ENCODE measurements at regions not wholly inside any gene's neighbourhood (a gene's known extent, or its start where the extent isn't known, plus 50 kb on each side); places are given as distances from the start of the nearest gene placed in this dataset.

DNA sequence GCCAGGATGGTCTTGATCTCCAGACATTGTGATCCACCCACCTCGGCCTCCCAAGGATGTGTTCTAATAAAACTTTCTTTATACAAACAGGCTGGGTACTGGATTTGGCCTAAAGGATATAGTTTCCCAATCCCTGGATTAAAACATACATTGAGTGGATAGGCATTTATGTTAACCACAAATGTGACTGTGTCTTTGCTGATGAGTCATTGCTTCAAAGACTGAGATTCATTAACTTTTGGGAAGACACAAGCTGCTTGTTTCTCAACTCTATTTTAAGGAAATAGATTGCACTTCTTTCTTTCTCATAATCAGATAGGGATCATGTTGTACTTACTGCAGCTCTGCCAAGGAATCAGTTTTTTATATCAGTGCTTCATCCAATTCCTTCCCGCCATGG is 131.3 kb upstream of the AGA start:
- DNase-seq (ENCODE audit: low read depth): no peak

- DNase-seq (ENCODE audit: low read depth): no peak
These were observed 132.2 kb upstream of the AGA start for GRCh38 chr4:177574446-177574845.

GRCh38 chr4:177579649-177580048 is 137.4 kb upstream of the AGA start:
- no peak for DNase-seq (ENCODE audit: low read depth)

GRCh38 chr4:177582992-177583391 is 140.8 kb upstream of the AGA start:
- DNase-seq (ENCODE audit: low read depth): no peak

DNA sequence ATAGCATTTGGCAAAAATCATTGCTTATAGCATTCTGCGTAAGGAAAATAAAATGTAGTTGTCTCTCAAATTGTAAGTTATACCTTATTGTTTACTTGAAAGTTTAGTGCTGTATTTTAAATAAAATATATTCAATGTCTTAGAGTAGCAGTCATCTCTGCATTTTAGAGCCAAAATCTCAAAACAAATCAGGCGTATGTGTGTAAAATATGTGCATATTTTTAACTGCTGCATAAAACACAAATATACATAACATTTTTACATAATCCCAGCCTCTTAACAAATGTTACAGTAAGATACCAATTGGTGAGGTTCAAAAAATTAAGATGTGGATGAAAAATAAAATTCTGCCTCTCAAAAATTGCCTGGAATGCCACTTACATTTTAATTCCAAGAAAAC is 145.8 kb upstream of the AGA start:
- DNase-seq (ENCODE audit: low read depth): no peak

GRCh38 chr4:177595386-177595785 is 153.1 kb upstream of the AGA start:
- DNase-seq (ENCODE audit: low read depth): no peak

DNA sequence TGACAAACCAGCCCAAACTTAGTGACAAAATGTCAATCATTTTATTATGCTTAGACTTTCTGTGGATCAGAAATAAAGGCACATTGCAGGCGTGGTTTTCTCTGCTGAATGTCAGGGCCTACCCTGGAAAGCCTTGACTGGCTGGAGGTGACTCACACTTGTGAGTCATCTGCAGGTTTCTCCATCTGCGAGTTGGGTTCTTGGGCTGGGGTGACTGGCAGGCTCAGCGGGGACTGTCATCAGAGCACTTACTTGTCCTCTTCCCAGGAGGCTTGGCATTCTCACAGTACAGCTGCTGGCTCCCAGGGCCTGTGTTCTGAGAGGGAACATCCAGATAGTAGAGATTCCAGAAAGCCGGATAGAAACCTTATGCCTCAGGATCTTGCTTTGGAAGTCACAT is 153.8 kb upstream of the AGA start:
- DNase-seq (ENCODE audit: low read depth): peak; percentile 33

DNA sequence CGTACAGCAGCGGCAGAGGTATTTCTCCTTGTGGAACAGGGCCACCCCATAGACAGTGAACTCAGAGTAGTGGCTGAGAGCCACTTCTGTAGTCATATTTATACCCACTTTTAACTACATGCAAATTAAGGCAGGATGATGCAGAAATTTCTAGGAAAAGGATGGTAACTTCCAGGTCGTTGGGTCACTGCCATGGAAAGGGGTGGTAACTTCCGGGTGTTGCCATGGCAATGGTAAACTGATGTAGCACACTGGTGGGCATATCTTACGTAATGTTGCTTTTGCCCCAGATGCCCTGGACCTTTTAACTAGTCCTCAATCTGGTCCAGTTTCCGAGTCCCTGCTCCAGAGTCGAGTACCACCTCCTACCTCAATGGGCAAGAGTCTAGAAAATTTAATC is 154.8 kb upstream of the AGA start:
- no peak for DNase-seq (ENCODE audit: low read depth)

GRCh38 chr4:177605252-177605651 is 163.0 kb upstream of the AGA start:
- DNase-seq (ENCODE audit: low read depth): no peak

GRCh38 chr4:177607111-177607573 is 164.9 kb upstream of the AGA start:
- no peak for DNase-seq (ENCODE audit: low read depth)

- DNase-seq (ENCODE audit: low read depth): no peak
These were observed 169.9 kb upstream of the AGA start for GRCh38 chr4:177611974-177612664.

GRCh38 chr4:177612684-177613083 is 170.4 kb upstream of the AGA start:
- DNase-seq (ENCODE audit: low read depth): no peak

DNA sequence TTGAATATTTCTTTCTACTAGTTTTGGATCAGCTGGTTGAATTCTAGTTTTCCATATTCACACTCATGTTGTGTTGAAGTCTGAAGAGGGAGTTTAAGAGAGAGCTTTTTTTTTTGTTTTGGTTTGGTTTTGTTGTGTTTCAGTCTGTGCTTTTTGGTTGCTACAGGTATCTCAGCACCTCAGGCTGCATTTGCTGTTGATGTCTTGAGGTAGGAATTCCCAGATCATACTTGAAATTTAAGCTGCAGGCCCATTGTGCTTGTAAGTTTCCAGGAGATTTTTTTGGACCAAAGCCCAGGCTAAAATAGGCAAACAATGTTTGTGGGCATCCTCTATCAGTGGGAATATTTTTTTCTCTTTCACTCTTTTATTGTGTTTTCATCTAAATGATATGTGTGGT is 190.2 kb upstream of the AGA start:
- no peak for DNase-seq (ENCODE audit: low read depth)

- no peak for DNase-seq (ENCODE audit: low read depth)
These were observed 196.6 kb upstream of the AGA start for GRCh38 chr4:177638871-177639270.

- no peak for DNase-seq (ENCODE audit: low read depth)
These were observed 198.6 kb upstream of the AGA start for GRCh38 chr4:177640864-177641263.

DNA sequence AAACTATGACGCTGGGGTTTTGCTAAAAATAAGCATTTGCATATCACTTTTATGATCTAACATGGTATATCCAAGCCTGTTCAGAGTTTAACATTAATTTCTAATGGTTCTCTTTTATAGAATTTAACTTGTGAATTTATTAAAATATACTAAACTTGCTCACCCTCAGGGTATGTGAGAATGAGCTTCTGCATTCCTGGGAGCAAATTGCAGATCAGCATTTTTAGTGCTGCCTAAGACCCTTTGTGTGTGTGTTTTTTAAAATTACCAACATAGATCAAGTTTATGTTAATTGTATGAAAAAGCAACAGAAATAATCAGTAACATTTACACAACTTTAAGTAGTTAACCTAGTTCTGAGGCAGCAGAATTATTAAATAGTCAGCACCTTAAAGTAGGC is 218.0 kb upstream of the AGA start:
- DNase-seq (ENCODE audit: low read depth): no peak

- DNase-seq (ENCODE audit: low read depth): no peak
These were observed 225.4 kb upstream of the AGA start for GRCh38 chr4:177667687-177668086.

DNA sequence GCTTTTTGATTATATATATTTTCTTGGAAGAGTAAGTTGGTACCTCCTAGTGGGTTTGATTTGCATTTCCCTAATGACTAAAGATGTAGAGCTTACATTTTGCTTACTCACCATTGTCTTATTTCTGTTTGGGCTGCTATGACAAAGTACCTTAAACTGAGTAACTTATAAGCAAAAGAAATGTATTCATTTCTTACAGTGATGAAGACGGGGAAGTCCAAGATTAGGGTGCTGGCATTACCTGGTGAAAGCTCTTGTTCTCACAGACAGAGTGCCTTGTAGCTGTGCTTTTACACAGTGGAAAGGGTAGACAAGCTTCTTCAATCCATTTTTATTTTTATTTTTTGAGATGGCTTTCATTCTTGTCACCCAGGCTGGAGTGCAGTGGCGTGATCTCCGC is 229.2 kb upstream of the AGA start:
- no peak for DNase-seq (ENCODE audit: low read depth)

DNA sequence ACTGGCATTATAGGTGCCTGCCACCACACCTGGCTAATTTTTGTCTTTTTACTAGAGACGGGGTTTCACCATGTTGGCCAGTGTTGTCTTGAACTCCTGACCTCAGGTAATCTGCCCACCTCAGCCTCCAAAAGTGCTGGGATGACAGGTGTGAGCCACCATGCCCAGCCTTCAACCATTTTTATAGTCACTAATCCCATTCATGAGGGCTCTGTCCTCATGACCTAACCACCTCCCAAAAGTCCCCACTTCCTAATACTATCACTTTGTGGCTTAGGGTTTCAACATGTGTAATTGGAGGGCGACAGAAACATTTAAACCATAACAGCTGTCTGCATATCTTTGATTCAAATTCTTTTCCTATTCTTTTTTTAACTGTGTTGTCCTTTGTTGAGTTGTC is 229.6 kb upstream of the AGA start:
- no peak for DNase-seq (ENCODE audit: low read depth)

GRCh38 chr4:177673985-177674489 is 231.8 kb upstream of the AGA start:
- no peak for DNase-seq (ENCODE audit: low read depth)

- no peak for DNase-seq (ENCODE audit: low read depth)
These were observed 238.1 kb upstream of the AGA start for GRCh38 chr4:177680308-177680707.

GRCh38 chr4:177681902-177682301 is 239.7 kb upstream of the AGA start:
- no peak for DNase-seq (ENCODE audit: low read depth)

DNA sequence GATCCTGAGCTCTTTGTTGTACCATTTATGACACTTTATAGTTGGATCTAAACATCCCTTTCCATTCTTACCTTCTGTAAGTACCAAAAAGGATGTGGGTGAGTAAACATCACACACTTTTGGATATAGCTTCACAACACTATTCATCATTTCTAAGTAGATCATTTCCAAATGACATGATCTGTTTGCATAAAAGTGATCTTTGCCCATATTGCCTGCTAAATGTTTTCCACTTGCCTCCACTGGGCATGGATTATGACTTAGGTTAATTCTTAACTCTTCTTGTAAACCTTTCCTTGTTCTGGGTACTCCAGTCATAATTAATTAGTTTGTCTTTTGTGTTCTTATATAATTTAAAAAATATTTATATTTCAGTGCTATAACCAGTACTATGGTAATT is 244.9 kb upstream of the AGA start:
- no peak for DNase-seq (ENCODE audit: low read depth)

- no peak for DNase-seq (ENCODE audit: low read depth)
These were observed 250.7 kb upstream of the AGA start for GRCh38 chr4:177692907-177693306.

Measured in HS-27A (cell line).